GM21526 (cell line): ENCODE measurements at regions not wholly inside any gene's neighbourhood (a gene's known extent, or its start where the extent isn't known, plus 50 kb on each side); places are given as distances from the start of the nearest gene placed in this dataset.

Experiments used
- ATAC-seq: cut with Tn5 transposase; IDR thresholded peaks from one replicate; pipeline ENCODE4 v1.9.1; 2021; ENCODE audit warnings: moderate library complexity; ENCODE audit not compliant: unreplicated experiment, low FRiP score

DNA sequence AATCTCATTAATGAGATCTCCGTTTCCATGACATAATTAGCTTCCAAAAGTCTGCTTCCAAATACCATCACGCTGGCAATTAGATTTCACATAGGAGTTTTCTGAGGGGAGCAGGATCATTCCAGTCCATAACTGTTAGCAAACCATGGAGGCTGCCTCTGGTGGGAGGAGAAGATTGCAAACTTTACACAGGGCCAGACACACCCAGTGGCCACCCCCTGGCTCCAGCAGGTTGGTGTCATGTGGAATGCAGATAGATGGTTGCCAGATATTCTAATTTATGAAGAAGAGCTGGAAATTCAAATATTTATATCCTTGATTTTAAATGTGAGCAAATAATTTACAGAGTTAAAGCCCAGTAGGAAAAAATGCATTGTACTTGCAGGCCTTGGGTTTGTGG is 164.2 kb downstream of the ICE1 start:
- ATAC-seq, result no peak

GRCh38 chr5:5585751-5586341 is 163.4 kb downstream of the ICE1 start:
- ATAC-seq, result no peak

DNA sequence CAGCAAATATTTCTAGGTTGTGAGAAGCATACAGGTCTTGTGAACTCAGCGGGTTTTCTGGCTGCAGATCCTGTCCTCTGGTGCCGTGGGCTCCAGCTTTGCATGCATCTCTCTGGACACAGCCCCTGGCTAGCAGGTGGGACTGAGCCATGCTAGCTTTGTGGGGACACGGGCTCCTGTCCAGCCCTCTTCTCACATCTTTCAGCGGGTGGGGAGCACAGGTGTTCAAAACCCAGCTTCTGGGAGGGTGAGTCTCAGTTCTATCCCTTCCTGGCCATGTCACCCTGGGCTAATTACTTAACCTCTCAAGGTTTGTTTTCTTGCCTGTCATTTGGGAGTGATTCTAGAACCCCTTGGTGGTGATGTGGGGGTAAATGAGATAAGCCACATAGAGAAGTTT is 162.3 kb downstream of the ICE1 start:
- no peak for ATAC-seq

GRCh38 chr5:5584236-5584745 is 161.8 kb downstream of the ICE1 start:
- no peak for ATAC-seq

DNA sequence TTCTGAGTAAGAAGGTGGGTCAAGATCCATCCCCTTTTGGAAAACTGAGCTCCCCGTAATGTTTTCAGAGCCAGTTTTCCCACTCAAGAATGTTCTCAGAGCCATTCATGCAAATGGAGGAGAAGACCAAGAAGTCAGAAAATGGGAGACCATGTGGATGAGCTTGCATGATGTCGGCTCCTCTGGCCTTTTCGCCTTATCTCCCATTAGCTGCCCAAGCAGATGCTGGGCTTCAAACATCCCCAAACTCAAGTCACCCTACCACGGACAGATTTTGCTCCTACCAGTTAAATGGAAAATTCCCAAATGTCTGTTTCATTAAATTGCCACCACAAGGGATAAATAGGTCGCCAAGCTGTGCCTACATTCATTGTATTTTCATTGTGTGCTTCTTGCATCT is 161.4 kb downstream of the ICE1 start:
- no peak for ATAC-seq

DNA sequence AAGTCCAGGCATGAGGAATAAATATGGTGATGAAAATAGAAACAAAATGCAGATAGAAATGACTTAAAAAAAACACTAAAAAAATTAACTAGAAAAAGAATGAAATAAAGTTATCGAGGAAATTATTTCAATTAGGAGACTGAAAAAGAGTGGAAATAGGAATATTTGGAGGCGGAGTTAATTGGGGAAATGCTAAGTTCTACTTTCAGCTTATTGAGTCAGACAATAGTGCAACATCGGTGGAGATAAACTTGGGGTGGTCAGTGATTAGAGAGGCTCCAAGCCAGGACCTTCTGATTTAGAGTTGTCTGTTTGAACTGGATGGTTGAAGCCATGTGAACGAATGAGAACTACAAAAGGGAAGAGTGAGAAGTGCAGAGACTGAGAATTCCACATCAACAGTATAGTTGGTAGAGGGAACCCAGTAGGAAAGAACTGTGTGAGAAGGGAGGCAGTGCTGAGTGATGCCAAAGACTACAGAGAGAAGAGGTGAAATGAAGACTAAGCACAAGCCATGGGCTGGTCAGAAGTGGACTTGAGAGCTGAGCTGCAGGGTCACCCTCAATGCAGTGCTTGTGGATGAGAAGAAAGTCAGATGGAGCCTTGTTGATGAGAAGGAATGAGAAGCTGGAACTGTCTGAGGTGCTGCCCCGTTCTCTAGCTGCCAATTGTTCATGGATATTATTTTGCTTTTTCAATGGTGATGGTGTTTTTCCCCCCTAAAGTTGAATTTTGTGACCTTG is 160.7 kb downstream of the ICE1 start:
- no peak for ATAC-seq

GRCh38 chr5:5581080-5581479 is 158.6 kb downstream of the ICE1 start:
- no peak for ATAC-seq

DNA sequence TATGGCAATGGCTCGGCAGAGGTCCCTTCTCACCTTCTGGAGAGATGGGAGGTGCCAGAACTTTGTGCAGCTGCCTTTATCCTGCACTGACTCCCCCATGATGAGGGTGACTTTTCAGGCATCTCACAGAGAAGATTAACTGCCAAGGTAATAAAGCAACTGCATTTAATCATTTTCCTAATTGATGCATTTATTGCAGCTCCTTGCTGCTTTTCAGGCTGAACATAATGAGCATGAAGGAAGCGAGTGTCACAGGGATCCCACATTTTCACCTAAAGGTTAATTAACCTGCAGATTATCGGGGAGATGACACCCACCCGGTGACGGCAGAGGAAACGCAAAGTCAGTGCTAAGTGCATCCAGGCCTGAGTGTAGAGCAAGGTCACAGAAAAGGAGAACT is 154.3 kb downstream of the ICE1 start:
- no peak for ATAC-seq

DNA sequence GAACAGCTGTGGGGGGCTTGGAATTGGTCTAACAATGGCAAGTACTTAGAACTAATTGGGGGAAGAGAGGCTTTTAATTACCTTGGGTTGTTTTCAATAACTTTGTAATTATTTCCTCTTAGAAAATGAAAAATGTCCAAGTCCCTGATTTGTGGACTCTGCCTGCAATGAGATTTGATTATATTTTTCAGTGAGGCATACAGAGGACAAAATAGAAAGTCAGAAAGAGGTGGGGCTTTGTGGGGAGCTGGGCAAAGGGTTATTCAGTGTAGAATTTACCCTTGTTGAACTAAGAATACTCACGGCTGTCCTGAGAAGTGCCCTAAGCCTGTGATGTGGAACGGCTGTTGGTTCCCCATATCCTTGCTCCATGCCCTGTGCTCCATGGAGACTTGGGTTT is 153.0 kb downstream of the ICE1 start:
- ATAC-seq, result no peak

DNA sequence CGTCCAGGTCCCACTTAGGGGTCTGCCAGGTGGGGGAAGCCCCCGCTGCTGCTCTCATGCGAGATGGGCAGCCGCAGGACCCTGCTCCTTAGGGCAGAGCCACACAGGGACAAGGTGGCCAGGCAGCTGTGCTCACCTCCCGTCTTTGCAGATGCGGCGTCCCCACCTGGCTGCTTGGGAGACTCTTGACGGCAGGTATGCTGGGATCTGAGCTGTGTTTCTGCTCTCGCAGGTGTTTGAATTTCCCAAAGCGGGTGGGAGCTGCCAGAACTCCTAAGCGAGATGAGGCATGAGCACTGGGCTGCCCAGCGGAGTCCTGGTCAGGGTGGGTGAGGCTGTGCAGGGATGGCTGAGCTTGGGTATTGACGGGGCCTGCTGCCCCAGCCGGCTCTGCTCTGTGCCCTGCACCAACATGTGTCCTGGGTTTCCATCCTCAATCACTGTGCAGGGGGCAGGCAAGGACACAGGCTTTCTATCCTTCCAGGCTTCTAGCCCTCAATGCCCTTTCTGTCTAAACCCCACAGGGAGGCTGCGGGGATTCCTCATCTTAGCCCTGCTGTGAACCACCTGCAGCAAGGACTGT is 151.4 kb downstream of the ICE1 start:
- ATAC-seq, result no peak

GRCh38 chr5:5572976-5573797 is 150.7 kb downstream of the ICE1 start:
- ATAC-seq, result no peak

DNA sequence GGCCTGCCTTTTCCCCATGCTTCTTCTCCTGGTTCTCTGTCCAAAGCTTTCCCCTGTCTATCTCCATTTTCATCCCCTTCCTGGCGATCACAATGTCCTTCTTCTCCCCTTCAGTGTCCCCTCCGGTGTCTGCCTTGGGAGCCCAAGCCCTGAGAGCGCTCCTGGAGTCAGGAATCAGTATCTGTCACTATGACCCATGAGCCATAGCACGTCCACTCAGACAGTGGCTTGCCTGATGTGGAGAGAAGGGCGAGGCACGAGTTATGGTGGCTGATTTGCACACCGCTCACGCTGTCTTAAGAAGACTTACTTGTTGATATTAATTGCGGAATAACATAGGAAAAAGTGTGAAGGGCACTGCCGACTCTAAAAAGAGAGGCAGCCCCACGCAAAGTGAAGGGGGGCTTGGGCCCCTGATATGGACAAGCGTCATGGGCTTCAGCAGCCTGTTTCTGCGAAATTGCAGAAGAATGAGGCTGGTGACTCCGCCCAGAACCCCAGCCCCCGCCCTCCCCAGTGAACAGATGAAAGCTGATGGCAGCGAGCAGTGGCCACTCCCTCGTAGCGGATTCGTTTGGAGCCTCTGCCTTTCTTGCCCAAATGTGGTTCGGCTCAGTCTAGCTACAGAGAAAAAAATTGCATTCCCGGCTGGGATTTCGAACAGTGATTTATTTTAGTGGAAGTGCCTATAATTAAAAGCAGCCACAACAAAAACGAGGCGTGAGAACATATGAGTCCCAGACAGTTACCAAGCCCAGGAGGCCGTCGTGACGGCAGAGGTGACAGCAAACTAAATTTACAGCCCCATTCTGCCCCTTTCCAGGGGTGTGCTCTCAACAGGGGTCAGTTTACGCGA is 149.8 kb downstream of the ICE1 start:
- ATAC-seq, result no peak

GRCh38 chr5:5570646-5571045 is 148.2 kb downstream of the ICE1 start:
- ATAC-seq, result no peak

DNA sequence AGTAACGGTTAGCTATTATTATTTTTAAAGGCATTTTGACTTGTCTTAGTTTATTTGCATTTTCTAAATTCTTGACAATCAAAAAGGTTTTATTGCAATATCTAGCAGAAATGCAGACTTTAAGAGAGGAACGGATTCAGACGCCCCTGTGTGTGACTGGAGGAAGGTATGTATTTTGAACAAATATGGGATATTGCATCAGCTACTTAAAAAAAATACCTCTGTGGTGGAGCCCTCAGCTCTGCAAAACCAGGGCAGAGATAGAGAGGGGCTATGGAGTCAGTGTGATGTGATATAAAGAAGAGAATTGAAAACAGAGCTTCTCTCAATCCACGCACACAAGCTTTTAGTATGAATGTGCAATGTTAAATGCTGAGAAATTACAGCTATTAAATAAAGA is 142.4 kb downstream of the ICE1 start:
- ATAC-seq, result no peak

- no peak for ATAC-seq
Observed at GRCh38 chr5:5560016-5560415, 137.5 kb downstream of the ICE1 start.

GRCh38 chr5:5558638-5559527 is 136.4 kb downstream of the ICE1 start:
- ATAC-seq, result no peak

DNA sequence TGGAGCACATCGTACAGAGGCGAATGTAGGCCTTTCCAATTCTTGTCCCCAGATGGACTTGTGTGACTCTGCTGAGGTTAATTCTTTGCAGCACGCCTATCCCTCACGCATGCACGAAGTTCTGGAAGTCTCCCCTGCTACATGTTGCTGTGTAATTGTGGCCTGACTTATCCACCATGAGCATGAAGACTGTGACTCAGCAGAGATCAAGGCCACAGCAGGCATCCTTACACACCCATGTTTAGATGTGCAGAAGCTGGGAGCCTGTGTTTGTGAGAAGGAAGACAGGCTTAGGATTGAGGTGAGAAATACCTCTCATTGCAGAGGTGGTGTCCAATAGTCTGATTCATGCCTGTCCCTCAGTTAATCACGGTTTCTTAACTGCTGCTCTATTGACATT is 135.6 kb downstream of the ICE1 start:
- ATAC-seq, result no peak

DNA sequence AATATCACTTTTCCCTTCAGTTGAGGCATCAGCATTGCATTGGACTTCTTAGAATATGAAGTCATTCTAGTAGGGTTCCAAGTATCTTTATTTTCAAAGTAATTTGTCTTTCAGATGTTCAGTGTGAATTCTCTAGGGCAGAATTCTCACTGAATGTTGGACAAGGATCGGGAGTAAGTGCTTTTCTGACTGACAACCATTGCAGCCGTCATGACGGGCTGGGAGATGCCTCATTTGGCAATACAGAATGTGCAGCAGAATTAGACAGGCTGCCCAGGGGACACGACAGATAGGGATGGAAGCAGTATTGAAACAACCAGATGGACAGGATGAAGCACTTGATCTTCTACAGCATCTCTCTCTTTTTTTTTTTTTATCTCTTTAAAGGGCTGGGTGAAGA is 129.0 kb downstream of the ICE1 start:
- no peak for ATAC-seq

DNA sequence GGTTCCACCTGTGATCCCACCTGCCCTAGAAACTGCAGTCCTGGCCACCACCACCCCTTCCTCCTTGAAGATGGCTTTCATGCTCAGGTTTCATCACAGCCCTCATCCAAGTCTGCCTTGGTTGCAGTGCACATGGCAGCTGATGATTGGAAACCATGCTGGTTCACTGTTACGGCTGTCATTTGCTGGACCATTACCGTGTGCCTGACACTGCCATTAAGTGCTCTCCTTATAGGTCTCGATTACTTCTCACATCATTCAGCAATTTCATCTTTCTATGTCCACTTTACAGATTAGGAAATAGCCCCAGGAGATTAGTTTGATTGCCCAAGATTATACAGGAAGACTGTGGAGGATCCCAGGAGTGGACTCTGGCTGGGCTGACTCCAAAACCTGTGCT is 123.9 kb downstream of the ICE1 start:
- ATAC-seq, result no peak
